ENCODE measurements at regions not wholly inside any gene's neighbourhood (a gene's known extent, or its start where the extent isn't known, plus 50 kb on each side); places are given as distances from the start of the nearest gene placed in this dataset.

- no peak for DNase-seq (ENCODE audit: low read depth in 2 of 3, low spot score in 2 of 3)
Observed at GRCh38 chr20:22005535-22005934, 300.1 kb downstream of the PAX1 start.

GRCh38 chr20:22004946-22005345 lies 299.5 kb downstream of the PAX1 start:
- DNase-seq (ENCODE audit: low read depth in 2 of 3, low spot score in 2 of 3) = no peak

GRCh38 chr20:22003680-22004079 lies 298.2 kb downstream of the PAX1 start:
- no peak for DNase-seq (ENCODE audit: low read depth in 2 of 3, low spot score in 2 of 3)

GRCh38 chr20:22001886-22002285 lies 296.4 kb downstream of the PAX1 start:
- DNase-seq (ENCODE audit: low read depth in 2 of 3, low spot score in 2 of 3) = no peak

- no peak for DNase-seq (ENCODE audit: low read depth in 2 of 3, low spot score in 2 of 3)
Observed at GRCh38 chr20:21995461-21995860, 290.0 kb downstream of the PAX1 start.

GRCh38 chr20:21994203-21994602 lies 288.7 kb downstream of the PAX1 start:
- no peak for DNase-seq (ENCODE audit: low read depth in 2 of 3, low spot score in 2 of 3)

- DNase-seq (ENCODE audit: low read depth in 2 of 3, low spot score in 2 of 3) = no peak
Observed at GRCh38 chr20:21982559-21982958, 277.1 kb downstream of the PAX1 start.

- no peak for DNase-seq (ENCODE audit: low read depth in 2 of 3, low spot score in 2 of 3)
Observed at GRCh38 chr20:21981597-21982344, 276.3 kb downstream of the PAX1 start.

- no peak for DNase-seq (ENCODE audit: low read depth in 2 of 3, low spot score in 2 of 3)
Observed at GRCh38 chr20:21981179-21981578, 275.7 kb downstream of the PAX1 start.

GRCh38 chr20:21971436-21971835 lies 266.0 kb downstream of the PAX1 start:
- DNase-seq (ENCODE audit: low read depth in 2 of 3, low spot score in 2 of 3) = no peak

GRCh38 chr20:21968486-21968885 lies 263.0 kb downstream of the PAX1 start:
- DNase-seq (ENCODE audit: low read depth in 2 of 3, low spot score in 2 of 3) = no peak

GRCh38 chr20:21967481-21967880 lies 262.0 kb downstream of the PAX1 start:
- no peak for DNase-seq (ENCODE audit: low read depth in 2 of 3, low spot score in 2 of 3)

GRCh38 chr20:21956591-21956990 lies 251.1 kb downstream of the PAX1 start:
- no peak for DNase-seq (ENCODE audit: low read depth in 2 of 3, low spot score in 2 of 3)

- no peak for DNase-seq (ENCODE audit: low read depth in 2 of 3, low spot score in 2 of 3)
Observed at GRCh38 chr20:21947406-21947805, 241.9 kb downstream of the PAX1 start.

GRCh38 chr20:21944227-21944626 lies 238.8 kb downstream of the PAX1 start:
- DNase-seq (ENCODE audit: low read depth in 2 of 3, low spot score in 2 of 3) = no peak

- no peak for DNase-seq (ENCODE audit: low read depth in 2 of 3, low spot score in 2 of 3)
Observed at GRCh38 chr20:21941941-21942805, 236.7 kb downstream of the PAX1 start.

- no peak for DNase-seq (ENCODE audit: low read depth in 2 of 3, low spot score in 2 of 3)
Observed at GRCh38 chr20:21936720-21937380, 231.4 kb downstream of the PAX1 start.

- DNase-seq (ENCODE audit: low read depth in 2 of 3, low spot score in 2 of 3) = no peak
Observed at GRCh38 chr20:21936261-21936660, 230.8 kb downstream of the PAX1 start.

GRCh38 chr20:21933526-21933925 lies 228.1 kb downstream of the PAX1 start:
- DNase-seq (ENCODE audit: low read depth in 2 of 3, low spot score in 2 of 3) = no peak

- no peak for DNase-seq (ENCODE audit: low read depth in 2 of 3, low spot score in 2 of 3)
Observed at GRCh38 chr20:21921251-21921650, 215.8 kb downstream of the PAX1 start.

- no peak for DNase-seq (ENCODE audit: low read depth in 2 of 3, low spot score in 2 of 3)
Observed at GRCh38 chr20:21920211-21920610, 214.7 kb downstream of the PAX1 start.

All from hematopoietic multipotent progenitor cell (in vitro differentiated cells).